GDM1 (cell line): ENCODE measurements at regions not wholly inside any gene's neighbourhood (a gene's known extent, or its start where the extent isn't known, plus 50 kb on each side); places are given as distances from the start of the nearest gene placed in this dataset.
"Not testable (repeated sequence)": the region's sequence is repeated elsewhere in the genome, so short reads cannot be mapped to it uniquely, and the experiment has no call there.

Source experiments
- DNase-seq: peaks from one replicate; lab custom pipeline; 2025; lab: John Stamatoyannopoulos, UW

DNA sequence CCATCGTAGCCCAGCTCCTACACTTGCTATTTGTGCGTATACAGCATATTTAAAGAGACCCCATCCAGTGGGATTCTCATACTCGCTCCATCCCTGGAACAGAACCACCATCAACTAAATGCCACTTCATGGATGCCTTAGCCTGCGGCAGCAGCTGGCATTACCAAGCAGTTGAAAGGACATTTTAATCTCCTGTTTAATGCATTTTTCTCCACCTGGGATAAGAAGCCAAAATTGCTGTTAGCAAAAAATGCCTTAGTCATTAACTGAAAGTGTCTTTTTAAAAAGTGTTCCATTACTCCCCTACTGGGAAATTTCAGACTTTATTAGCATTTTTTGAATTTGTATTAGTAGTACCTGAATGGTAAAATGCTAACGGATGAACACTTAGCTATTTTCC, 662.6 kb upstream of the MEF2C start:
- no peak for DNase-seq

DNA sequence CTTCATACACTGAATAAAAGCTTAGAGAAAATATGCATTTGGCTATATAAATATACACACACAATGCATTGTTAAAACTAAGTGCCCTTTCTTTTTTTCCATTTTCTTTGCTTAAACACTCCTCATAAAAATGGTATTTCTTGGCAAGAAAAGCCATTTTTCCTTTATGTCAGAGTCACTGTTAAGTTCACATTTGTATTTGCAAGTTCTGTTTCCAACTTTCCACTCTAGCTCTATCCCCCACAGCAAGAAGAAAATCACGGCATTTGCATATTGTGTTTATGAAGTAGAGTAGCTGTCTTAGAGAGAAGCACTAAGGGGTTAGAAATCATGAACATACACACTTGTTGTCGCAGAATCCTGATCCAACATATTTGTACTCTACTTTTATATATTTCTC, 662.1 kb upstream of the MEF2C start:
- no peak for DNase-seq

DNA sequence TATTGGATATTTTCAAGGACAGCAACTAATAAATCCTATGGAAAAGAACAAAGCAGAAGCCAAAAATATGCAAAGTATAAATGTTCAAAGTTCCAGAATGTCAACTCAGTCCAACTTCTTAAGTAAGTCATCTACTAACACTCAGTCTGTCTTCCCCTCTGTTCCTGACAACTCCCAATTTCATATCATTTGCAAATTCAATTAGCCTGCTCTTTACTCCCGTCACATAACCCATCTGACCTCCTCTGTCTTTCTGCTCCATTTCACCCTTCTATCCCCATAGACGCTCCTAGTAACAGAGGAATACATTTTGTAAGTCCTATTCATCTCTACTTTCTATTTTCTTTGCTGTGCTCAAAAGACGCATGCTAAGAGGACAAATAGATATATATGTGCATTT, 659.8 kb upstream of the MEF2C start:
- DNase-seq, result no peak

GRCh38 chr5:89537800-89538199, 654.8 kb upstream of the MEF2C start:
- DNase-seq, result no peak

- DNase-seq, result no peak
Observed at GRCh38 chr5:89536020-89536419, 653.0 kb upstream of the MEF2C start.

GRCh38 chr5:89535411-89535810, 652.4 kb upstream of the MEF2C start:
- no peak for DNase-seq

DNA sequence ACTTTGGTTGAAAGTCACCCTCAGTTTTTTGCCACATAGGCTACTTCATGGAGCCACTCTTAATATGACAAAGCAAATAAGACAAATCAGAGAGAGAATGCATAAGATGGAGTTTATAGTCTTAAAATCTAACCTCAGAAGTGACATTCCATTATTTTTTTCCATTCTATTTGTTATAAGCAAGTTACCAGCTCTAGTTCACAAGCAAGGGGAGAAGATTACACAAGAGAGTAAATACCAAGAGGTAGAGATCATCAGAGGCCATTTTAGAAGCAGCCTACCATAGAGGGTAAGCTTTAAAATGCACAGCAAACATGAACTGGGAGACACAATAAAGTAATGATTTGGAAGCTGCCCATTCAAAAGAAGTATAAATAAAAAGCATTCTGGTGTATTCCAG, 651.3 kb upstream of the MEF2C start:
- no peak for DNase-seq

- DNase-seq, result no peak
Observed at GRCh38 chr5:89524785-89525184, 641.8 kb upstream of the MEF2C start.

- not testable (repeated sequence) for DNase-seq
Observed at GRCh38 chr5:89523867-89524266, 640.9 kb upstream of the MEF2C start.

GRCh38 chr5:89520771-89521170, 637.8 kb upstream of the MEF2C start:
- DNase-seq, result no peak

DNA sequence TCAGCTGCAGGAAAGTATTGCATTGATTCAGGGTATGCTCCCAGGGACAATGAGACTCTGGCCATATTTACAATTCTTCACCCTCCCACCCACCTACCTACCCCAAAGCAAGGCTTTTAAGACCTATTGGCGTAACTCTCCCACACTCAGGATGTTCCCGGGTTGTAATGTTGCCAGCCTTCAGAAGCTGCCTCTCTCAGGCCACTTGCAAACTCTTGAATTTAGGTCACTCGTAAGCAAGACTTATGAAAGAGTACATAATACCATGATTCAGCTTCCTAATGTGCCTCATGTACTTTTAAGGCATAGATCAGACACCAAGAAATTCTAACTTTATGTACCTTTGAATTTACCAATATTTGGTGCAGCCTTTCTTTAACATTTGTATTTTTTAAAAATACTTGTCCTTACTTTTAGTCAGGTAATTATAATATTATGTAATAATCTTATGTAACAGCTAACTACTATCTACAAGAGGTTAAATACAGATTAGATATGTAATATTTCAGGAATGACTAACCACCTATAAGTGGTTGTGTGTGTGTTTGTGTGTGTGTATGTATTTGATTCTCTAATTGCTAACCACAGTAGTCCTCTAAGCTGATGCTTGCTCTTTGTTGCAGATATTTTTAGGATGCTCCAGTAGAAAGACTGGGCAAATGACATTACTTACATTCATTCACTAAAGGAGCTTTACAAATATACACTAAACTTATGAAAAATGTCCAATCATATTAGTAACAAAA, 630.5 kb upstream of the MEF2C start:
- no peak for DNase-seq

- no peak for DNase-seq
Observed at GRCh38 chr5:89504051-89504450, 621.1 kb upstream of the MEF2C start.

GRCh38 chr5:89499787-89500186, 616.8 kb upstream of the MEF2C start:
- DNase-seq, result no peak

- DNase-seq, result no peak
Observed at GRCh38 chr5:89498699-89499098, 615.7 kb upstream of the MEF2C start.

DNA sequence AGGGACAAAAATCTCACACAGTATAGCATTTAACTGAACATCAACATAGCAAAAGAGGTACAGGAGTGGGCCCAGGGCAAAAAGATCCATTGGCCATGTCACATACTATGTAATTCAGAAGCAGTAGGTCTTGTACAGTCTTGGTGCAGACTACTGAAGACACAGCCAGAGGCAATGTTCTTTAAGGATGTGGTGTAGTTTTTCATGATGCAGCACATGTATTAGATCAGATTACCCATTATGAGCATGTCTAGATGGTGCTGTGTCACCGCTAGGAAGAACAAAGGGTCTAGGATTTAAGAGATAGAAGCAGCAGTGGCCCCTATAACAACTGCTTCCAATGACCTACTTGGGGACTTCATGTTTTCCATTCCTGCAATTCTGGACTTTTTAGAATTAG, 610.4 kb upstream of the MEF2C start:
- no peak for DNase-seq

DNA sequence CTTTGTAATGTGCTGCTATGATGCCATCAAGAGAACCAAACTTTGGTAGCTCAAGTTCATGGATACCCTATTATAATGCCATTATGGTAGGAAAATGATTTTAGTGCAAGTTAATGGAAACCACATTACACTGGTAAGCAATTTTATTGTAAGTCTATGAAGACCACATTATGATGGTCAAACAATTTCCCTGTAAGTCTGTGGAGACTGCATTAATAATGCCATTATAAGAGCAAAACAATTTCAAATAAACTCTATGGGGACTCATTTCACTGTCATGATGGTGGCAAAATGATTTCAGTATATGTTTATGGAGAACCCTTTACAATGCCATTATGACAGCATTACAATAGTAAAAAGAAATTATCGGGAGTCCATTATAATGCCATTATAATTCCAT, 602.0 kb upstream of the MEF2C start:
- DNase-seq, result no peak

GRCh38 chr5:89480406-89481007, 597.5 kb upstream of the MEF2C start:
- DNase-seq, result no peak

GRCh38 chr5:89478851-89479250, 595.9 kb upstream of the MEF2C start:
- no peak for DNase-seq

DNA sequence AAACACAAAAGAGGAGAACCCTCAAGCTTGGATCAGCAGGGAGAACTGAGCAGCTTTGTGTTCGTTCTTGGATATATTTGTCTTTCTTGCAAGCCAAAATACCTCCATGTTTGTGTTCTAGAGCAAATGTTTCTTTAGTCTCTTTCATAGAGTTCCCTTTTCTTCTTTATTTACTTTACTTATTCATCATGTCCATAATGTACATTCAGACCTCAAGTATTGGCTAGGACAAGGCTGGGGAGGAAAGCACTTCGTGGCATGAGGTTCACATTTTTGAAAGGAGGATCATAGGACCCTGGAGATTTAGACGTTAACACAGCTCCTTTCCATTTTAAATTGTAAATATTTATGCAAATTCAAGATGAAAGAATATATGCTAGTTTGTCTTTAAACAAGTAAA, 590.2 kb upstream of the MEF2C start:
- no peak for DNase-seq

GRCh38 chr5:89471541-89471940, 588.6 kb upstream of the MEF2C start:
- no peak for DNase-seq

- no peak for DNase-seq
Observed at GRCh38 chr5:89471115-89471514, 588.1 kb upstream of the MEF2C start.

DNA sequence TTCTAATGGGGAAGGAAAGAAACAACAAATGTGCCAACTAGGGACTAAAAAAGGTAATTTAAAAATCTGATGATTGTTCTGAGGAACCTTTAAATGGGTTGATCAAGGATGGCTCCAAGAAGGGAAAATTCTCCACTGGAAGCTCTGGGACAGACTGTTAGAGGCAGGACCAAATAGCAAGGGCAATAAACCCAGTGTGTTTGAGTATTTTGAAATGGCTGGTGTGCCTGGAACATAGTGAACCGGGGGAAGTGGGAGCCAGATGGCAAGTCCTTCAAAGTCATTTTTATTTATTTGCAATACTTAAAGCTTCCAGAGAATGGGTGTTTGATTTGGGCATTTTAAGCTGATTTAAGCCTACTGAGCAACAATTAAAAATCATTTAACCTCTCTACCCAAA, 587.7 kb upstream of the MEF2C start:
- DNase-seq, result no peak

DNA sequence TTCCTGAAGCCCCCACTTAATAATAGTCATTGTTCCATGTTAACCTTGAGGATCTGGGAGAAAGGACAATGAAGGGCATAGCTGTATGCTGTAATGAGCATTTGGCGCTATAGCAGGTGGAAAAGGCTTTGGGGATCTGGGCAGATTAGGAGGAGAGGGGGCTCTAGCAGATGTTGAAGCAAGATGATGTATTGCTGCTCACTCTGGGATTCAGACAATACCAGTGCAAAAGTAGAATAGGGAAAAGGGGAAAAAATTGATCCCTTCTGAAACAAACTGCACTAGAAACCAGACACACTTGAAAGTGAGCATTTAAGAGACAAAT, 575.3 kb upstream of the MEF2C start:
- DNase-seq, result no peak
